ENCODE measurements at regions not wholly inside any gene's neighbourhood (a gene's known extent, or its start where the extent isn't known, plus 50 kb on each side); places are given as distances from the start of the nearest gene placed in this dataset.

DNA sequence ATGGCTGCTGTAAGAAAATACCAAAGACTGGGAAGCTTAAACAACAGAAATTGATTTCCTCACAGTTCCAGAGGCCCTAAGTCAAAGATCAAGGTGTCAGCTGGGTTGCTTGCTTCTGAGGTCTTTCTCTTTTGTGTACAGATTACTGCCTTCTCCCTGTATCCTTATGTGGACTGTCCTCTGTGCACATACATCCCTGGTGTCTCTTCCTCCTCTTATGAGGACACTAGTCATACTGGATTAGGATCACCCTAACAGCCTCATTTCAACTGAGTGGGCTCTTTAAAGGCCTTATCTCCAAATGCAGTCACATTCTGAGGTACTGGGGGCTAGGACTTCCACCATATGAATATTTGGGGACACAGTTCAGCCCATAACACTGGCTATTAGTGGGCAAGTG lies 130.0 kb upstream of the DTNBP1 start:
- Histone ChIP-seq H4K91ac (ENCODE audit: low read length) (no peak overlapping the region), H3K23ac (ENCODE audit: low read length in 2 of 2) (no peak overlapping the region), H3K4me3 (ENCODE audit: insufficient read depth in 1 of 2, low read depth in 1 of 2, low read length in 2 of 2) (no peak overlapping the region)

DNA sequence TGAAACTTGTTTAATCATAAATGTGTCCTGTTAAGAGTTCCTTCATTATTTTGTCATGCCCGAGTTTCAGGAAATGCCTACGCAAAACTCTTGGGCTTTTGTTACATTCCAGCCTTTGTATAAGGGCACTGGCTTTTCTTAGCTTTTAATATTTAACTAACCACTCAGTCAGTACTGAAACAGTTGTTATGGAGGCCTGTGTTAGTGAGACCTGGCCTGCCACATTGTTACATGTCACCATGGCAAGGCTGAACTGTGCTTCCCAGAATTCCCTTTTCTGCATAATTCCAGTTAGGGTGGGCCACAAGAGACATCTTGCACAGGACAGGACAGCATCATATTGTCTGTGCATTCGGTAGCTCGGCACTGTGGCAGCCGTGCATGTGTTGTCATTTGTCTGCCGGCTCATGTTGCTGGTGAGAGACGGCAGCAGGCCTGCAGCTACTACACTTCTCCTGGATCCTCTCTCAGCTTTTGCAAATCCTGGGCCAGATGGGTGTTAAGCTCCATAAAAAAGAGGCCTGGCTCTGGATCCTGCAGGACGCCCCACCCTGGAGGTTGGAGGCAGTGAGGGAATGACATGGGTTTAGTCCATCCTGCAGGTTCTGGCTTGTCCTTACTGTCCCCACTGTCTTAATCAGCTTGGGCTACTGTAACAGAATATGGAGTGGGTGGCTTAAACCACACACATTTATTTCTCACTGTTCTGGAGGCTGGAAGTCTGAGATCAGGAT lies 128.8 kb upstream of the DTNBP1 start:
- H4K8ac ChIP-seq (ENCODE audit: low read length): no peak overlapping the region
- H3K18ac ChIP-seq (ENCODE audit: low read depth in 1 of 2, low read length in 2 of 2): no peak overlapping the region
- no peak overlapping the region for H3K4me3 ChIP-seq (ENCODE audit: insufficient read depth in 1 of 2, low read depth in 1 of 2, low read length in 2 of 2)
- H3K4me1 ChIP-seq (ENCODE audit: control insufficient read depth, insufficient read depth, low read depth, low read length): peaks cover 11% of the 10 kb centered on the region
- peak overlapping the region; percentile 69 for H2AK5ac ChIP-seq (ENCODE audit: low read length, severe bottlenecking)
- no peak overlapping the region for H2BK120ac ChIP-seq (ENCODE audit: low read depth, low read length)
- no peak overlapping the region for H3K9ac ChIP-seq (ENCODE audit: low read length)
- H3K9me3 ChIP-seq (ENCODE audit: control insufficient read depth, low read length): no peaks in the 10 kb centered on the region
- WGBS: 93% methylated on average over 8 of the region's 8 CpGs
- H3K36me3 ChIP-seq (ENCODE audit: control insufficient read depth in 1 of 2, insufficient read depth in 2 of 2, low read depth in 1 of 2, low read length in 2 of 2): no peaks in the 10 kb centered on the region
- no peak overlapping the region for H3K14ac ChIP-seq (ENCODE audit: low read length in 2 of 2)
- no peaks in the 10 kb centered on the region for H3K27me3 ChIP-seq (ENCODE audit: control insufficient read depth in 1 of 2, insufficient read depth in 1 of 2, low read length in 2 of 2)
- peak overlapping the region; percentile 60 for H2BK5ac ChIP-seq (ENCODE audit: low read depth, low read length, poor library complexity, severe bottlenecking)
- H4K91ac ChIP-seq (ENCODE audit: low read length): no peak overlapping the region
- no peak overlapping the region for H2AFZ ChIP-seq (ENCODE audit: low read depth, low read length)
- no peak overlapping the region for H2BK15ac ChIP-seq (ENCODE audit: low read depth, poor library complexity, severe bottlenecking)
- no peak overlapping the region for H2BK12ac ChIP-seq (ENCODE audit: low read length in 2 of 2)
- H3K27ac ChIP-seq (ENCODE audit: low read length, poor library complexity, severe bottlenecking): peak overlapping the region; percentile 71
- H3K23ac ChIP-seq (ENCODE audit: low read length in 2 of 2): no peak overlapping the region
- DNase-seq: no peak
- H3K79me1 ChIP-seq (replicated peaks; ENCODE audit: low read length, poor library complexity, severe bottlenecking): no peaks in the 10 kb centered on the region
- H3K4ac ChIP-seq (ENCODE audit: low read depth in 1 of 2, low read length in 2 of 2): no peak overlapping the region
- no peak overlapping the region for H3K4me2 ChIP-seq (ENCODE audit: low read length, poor library complexity, severe bottlenecking)

More for the DNA sequence above, 130.0 kb upstream of the DTNBP1 start:
- Histone ChIP-seq H3K18ac (ENCODE audit: low read depth in 1 of 2, low read length in 2 of 2) (no peak overlapping the region), H2BK12ac (ENCODE audit: low read length in 2 of 2) (no peak overlapping the region), H2BK5ac (ENCODE audit: low read depth, low read length, poor library complexity, severe bottlenecking) (no peak overlapping the region), H2AFZ (ENCODE audit: low read depth, low read length) (no peak overlapping the region), H3K4me1 (ENCODE audit: control insufficient read depth, insufficient read depth, low read depth, low read length) (peaks cover 11% of the 10 kb centered on the region), H3K9ac (ENCODE audit: low read length) (no peak overlapping the region), H3K14ac (ENCODE audit: low read length in 2 of 2) (no peak overlapping the region), H4K8ac (ENCODE audit: low read length) (no peak overlapping the region), H3K27me3 (ENCODE audit: control insufficient read depth in 1 of 2, insufficient read depth in 1 of 2, low read length in 2 of 2) (no peaks in the 10 kb centered on the region), H2AK5ac (ENCODE audit: low read length, severe bottlenecking) (peak overlapping the region; percentile 87), H3K79me1 (replicated peaks; ENCODE audit: low read length, poor library complexity, severe bottlenecking) (no peaks in the 10 kb centered on the region), H3K9me3 (ENCODE audit: control insufficient read depth, low read length) (peaks cover 3% of the 10 kb centered on the region), H3K27ac (ENCODE audit: low read length, poor library complexity, severe bottlenecking) (peak overlapping the region; percentile 65), H3K4ac (ENCODE audit: low read depth in 1 of 2, low read length in 2 of 2) (no peak overlapping the region), H2BK15ac (ENCODE audit: low read depth, poor library complexity, severe bottlenecking) (no peak overlapping the region), H3K36me3 (ENCODE audit: control insufficient read depth in 1 of 2, insufficient read depth in 2 of 2, low read depth in 1 of 2, low read length in 2 of 2) (no peaks in the 10 kb centered on the region), H2BK120ac (ENCODE audit: low read depth, low read length) (no peak overlapping the region), H3K4me2 (ENCODE audit: low read length, poor library complexity, severe bottlenecking) (peak overlapping the region; percentile 2)
- DNase-seq: no peak

DNA sequence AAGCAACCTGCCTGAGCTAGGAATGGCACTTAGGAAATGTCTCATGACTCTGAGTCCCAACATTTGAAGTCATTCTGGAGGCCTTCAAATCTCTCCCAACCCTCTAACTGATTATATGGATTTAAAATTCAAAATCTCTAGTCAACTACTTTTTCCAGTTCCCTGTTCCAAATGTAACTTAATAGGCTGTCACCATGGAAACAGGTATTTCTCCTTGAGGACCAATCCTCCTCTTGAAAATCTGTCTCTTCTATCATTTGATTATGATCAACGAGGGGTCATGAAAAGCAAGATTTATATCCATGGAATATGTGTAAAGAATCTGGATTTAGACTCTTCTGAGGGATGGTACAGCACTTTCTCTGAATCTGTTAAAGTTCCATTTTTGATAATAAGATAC lies 127.3 kb upstream of the DTNBP1 start:
- Histone ChIP-seq H2AFZ (ENCODE audit: low read depth, low read length) (no peak overlapping the region), H3K9ac (ENCODE audit: low read length) (no peak overlapping the region)
- no peak for DNase-seq

DNA sequence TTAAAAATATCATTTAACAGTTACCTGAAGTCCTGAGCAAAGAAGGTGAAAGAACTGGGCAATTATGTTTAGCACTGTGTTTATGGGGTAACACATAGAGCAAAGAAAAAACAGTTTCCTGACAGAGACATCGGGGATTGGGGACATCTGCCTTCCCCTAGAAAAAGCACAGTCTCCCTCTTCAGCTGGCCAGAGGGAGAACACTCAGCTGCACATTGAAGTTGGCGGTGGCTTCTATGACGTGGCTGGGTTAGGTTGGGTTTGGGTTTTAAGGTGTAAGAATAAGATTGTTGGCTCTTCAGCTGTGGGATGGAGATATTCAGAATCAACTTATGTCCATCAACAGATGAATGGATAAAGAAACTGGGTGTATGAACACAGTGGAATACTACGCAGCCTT lies 124.0 kb upstream of the DTNBP1 start:
- no peak overlapping the region for H4K8ac ChIP-seq (ENCODE audit: low read length)
- H3K4me2 ChIP-seq (ENCODE audit: low read length, poor library complexity, severe bottlenecking): no peak overlapping the region
- H3K27ac ChIP-seq (ENCODE audit: low read length, poor library complexity, severe bottlenecking): no peak overlapping the region
- no peak overlapping the region for H3K4ac ChIP-seq (ENCODE audit: low read depth in 1 of 2, low read length in 2 of 2)
- no peak overlapping the region for H2BK120ac ChIP-seq (ENCODE audit: low read depth, low read length)
- no peak overlapping the region for H3K9ac ChIP-seq (ENCODE audit: low read length)
- no peak overlapping the region for H3K4me3 ChIP-seq (ENCODE audit: insufficient read depth in 1 of 2, low read depth in 1 of 2, low read length in 2 of 2)
- no peak overlapping the region for H3K18ac ChIP-seq (ENCODE audit: low read depth in 1 of 2, low read length in 2 of 2)
- H3K23ac ChIP-seq (ENCODE audit: low read length in 2 of 2): no peak overlapping the region
- no peak overlapping the region for H2BK5ac ChIP-seq (ENCODE audit: low read depth, low read length, poor library complexity, severe bottlenecking)
- 94% methylated on average over 4 of the region's 4 CpGs for WGBS
- no peak overlapping the region for H4K91ac ChIP-seq (ENCODE audit: low read length)
- peaks cover 0 to 9% of the 10 kb centered on the region in 2 experiments for H3K27me3 ChIP-seq (ENCODE audit: control insufficient read depth in 1 of 2, insufficient read depth in 1 of 2, low read length in 2 of 2)
- H2BK12ac ChIP-seq (ENCODE audit: low read length in 2 of 2): no peak overlapping the region
- H3K4me1 ChIP-seq (ENCODE audit: control insufficient read depth, insufficient read depth, low read depth, low read length): peaks cover 8% of the 10 kb centered on the region
- H2BK15ac ChIP-seq (ENCODE audit: low read depth, poor library complexity, severe bottlenecking): no peak overlapping the region
- no peak for DNase-seq
- no peak overlapping the region for H2AFZ ChIP-seq (ENCODE audit: low read depth, low read length)
- H3K79me1 ChIP-seq (replicated peaks; ENCODE audit: low read length, poor library complexity, severe bottlenecking): no peaks in the 10 kb centered on the region
- no peak overlapping the region for H3K14ac ChIP-seq (ENCODE audit: low read length in 2 of 2)
- no peaks in the 10 kb centered on the region for H3K36me3 ChIP-seq (ENCODE audit: control insufficient read depth in 1 of 2, insufficient read depth in 2 of 2, low read depth in 1 of 2, low read length in 2 of 2)
- no peak overlapping the region for H2AK5ac ChIP-seq (ENCODE audit: low read length, severe bottlenecking)
- no peaks in the 10 kb centered on the region for H3K9me3 ChIP-seq (ENCODE audit: control insufficient read depth, low read length)

More for the DNA sequence above, 127.3 kb upstream of the DTNBP1 start:
- no peaks in the 10 kb centered on the region for H3K79me1 ChIP-seq (replicated peaks; ENCODE audit: low read length, poor library complexity, severe bottlenecking)
- H2BK120ac ChIP-seq (ENCODE audit: low read depth, low read length): no peak overlapping the region
- peaks cover 11% of the 10 kb centered on the region for H3K4me1 ChIP-seq (ENCODE audit: control insufficient read depth, insufficient read depth, low read depth, low read length)
- no peak overlapping the region for H2AK5ac ChIP-seq (ENCODE audit: low read length, severe bottlenecking)
- no peak overlapping the region for H3K4me2 ChIP-seq (ENCODE audit: low read length, poor library complexity, severe bottlenecking)
- H3K4ac ChIP-seq (ENCODE audit: low read depth in 1 of 2, low read length in 2 of 2): no peak overlapping the region
- H3K27me3 ChIP-seq (ENCODE audit: control insufficient read depth in 1 of 2, insufficient read depth in 1 of 2, low read length in 2 of 2): no peaks in the 10 kb centered on the region
- no peak overlapping the region for H3K4me3 ChIP-seq (ENCODE audit: insufficient read depth in 1 of 2, low read depth in 1 of 2, low read length in 2 of 2)
- H4K8ac ChIP-seq (ENCODE audit: low read length): no peak overlapping the region
- no peak overlapping the region for H3K23ac ChIP-seq (ENCODE audit: low read length in 2 of 2)
- H3K36me3 ChIP-seq (ENCODE audit: control insufficient read depth in 1 of 2, insufficient read depth in 2 of 2, low read depth in 1 of 2, low read length in 2 of 2): no peaks in the 10 kb centered on the region
- no peak overlapping the region for H4K91ac ChIP-seq (ENCODE audit: low read length)
- no peak overlapping the region for H3K18ac ChIP-seq (ENCODE audit: low read depth in 1 of 2, low read length in 2 of 2)
- no peak overlapping the region for H2BK15ac ChIP-seq (ENCODE audit: low read depth, poor library complexity, severe bottlenecking)
- H2BK12ac ChIP-seq (ENCODE audit: low read length in 2 of 2): no peak overlapping the region
- WGBS: 86% methylated on average over 1 of the region's 1 CpG
- no peak overlapping the region for H2BK5ac ChIP-seq (ENCODE audit: low read depth, low read length, poor library complexity, severe bottlenecking)
- H3K9me3 ChIP-seq (ENCODE audit: control insufficient read depth, low read length): no peaks in the 10 kb centered on the region
- no peak overlapping the region for H3K27ac ChIP-seq (ENCODE audit: low read length, poor library complexity, severe bottlenecking)
- H3K14ac ChIP-seq (ENCODE audit: low read length in 2 of 2): no peak overlapping the region
